Endothelial cell (in vitro differentiated cells): ENCODE measurements at regions not wholly inside any gene's neighbourhood (a gene's known extent, or its start where the extent isn't known, plus 50 kb on each side); places are given as distances from the start of the nearest gene placed in this dataset.

Experiments used
- DNase-seq: peaks from one replicate; pipeline ENCODE4 v3.0.0; 2021; ENCODE audit warnings: low spot score
- H3K27ac Mint-ChIP-seq: one replicate; pipeline ENCODE4 v1.8.0; 2021; ENCODE audit warnings: mixed read lengths, inconsistent platforms; ENCODE audit not compliant: unreplicated experiment
- H3K27me3 Mint-ChIP-seq: one replicate; pipeline ENCODE4 v1.8.0; 2021; ENCODE audit warnings: mild to moderate bottlenecking, moderate library complexity, mixed read lengths, inconsistent platforms; ENCODE audit not compliant: unreplicated experiment
- H3K36me3 Mint-ChIP-seq: one replicate; pipeline ENCODE4 v1.8.0; 2021; ENCODE audit warnings: mild to moderate bottlenecking, low read depth, mixed read lengths, inconsistent platforms; ENCODE audit not compliant: unreplicated experiment
- H3K4me1 Mint-ChIP-seq: one replicate; pipeline ENCODE4 v1.8.0; 2021; ENCODE audit warnings: mild to moderate bottlenecking, mixed read lengths, inconsistent platforms; ENCODE audit not compliant: unreplicated experiment
- H3K4me3 Mint-ChIP-seq: one replicate; pipeline ENCODE4 v1.8.0; 2021; ENCODE audit warnings: mild to moderate bottlenecking, mixed read lengths, inconsistent platforms; ENCODE audit not compliant: unreplicated experiment
- H3K9me3 Mint-ChIP-seq: one replicate; pipeline ENCODE4 v1.8.0; 2021; ENCODE audit warnings: mixed read lengths, inconsistent platforms; ENCODE audit not compliant: unreplicated experiment
- TF ChIP-seq, protein P1 (sequence below): fragments of 200-600 bp; sonication (generic); IDR thresholded peaks from one replicate; pipeline ENCODE4 v1.5.0; 2021; ENCODE audit warnings: antibody characterized with exemption; ENCODE audit not compliant: unreplicated experiment

DNA sequence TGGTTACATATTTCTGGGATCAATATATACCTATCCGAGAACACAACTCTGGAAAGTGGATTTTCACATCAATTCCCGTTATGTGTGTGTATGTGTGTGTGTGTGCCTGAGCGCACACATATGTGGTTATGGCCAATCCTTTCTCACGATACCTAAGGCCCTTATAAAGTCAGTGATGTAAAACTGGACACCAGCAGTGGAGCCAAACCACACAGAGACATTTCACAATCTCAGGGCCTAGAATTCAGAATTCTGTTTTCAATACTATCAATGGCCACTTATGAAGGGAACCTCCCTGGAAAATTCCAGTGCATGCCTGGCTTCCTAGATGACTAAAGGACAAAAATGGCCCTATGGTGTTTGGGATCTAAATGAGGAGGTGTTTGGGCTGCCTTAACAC lies 187.3 kb upstream of the UBL3 start:
- Mint-ChIP-seq H3K4me1 (peaks cover 17% of the 10 kb centered on the region), H3K36me3 (no peaks in the 10 kb centered on the region), H3K4me3 (no peak overlapping the region), H3K27me3 (peaks cover 1% of the 10 kb centered on the region), H3K9me3 (no peaks in the 10 kb centered on the region), H3K27ac (no peak overlapping the region)
- TF ChIP-seq, protein P1, sequence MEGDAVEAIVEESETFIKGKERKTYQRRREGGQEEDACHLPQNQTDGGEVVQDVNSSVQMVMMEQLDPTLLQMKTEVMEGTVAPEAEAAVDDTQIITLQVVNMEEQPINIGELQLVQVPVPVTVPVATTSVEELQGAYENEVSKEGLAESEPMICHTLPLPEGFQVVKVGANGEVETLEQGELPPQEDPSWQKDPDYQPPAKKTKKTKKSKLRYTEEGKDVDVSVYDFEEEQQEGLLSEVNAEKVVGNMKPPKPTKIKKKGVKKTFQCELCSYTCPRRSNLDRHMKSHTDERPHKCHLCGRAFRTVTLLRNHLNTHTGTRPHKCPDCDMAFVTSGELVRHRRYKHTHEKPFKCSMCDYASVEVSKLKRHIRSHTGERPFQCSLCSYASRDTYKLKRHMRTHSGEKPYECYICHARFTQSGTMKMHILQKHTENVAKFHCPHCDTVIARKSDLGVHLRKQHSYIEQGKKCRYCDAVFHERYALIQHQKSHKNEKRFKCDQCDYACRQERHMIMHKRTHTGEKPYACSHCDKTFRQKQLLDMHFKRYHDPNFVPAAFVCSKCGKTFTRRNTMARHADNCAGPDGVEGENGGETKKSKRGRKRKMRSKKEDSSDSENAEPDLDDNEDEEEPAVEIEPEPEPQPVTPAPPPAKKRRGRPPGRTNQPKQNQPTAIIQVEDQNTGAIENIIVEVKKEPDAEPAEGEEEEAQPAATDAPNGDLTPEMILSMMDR: no peak
- no peak for DNase-seq

DNA sequence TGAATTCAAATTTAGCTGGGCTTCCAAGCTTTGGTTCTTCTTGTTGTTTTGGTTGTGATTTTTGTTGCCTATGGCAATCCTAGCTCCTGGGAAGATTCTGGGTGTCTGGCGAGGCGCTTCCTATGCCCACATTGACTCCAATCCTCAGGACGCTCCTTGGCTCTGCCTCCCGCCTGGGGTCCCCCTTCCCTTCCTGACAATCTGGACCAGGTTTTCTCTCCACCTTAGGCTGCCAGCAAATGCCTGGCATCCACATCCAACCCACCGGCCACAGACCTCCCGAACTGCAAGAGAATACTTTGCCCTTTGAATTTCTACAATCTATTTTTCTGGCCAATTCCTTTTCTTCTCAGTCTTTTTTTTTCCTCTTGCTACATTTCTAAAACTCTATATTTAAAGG lies 186.9 kb upstream of the UBL3 start:
- Mint-ChIP-seq H3K4me1 (peaks cover 13% of the 10 kb centered on the region), H3K27me3 (peaks cover 1% of the 10 kb centered on the region), H3K27ac (no peak overlapping the region), H3K36me3 (no peaks in the 10 kb centered on the region), H3K4me3 (no peak overlapping the region), H3K9me3 (no peaks in the 10 kb centered on the region)
- TF ChIP-seq, protein P1: no peak
- DNase-seq: peak; percentile 21

DNA sequence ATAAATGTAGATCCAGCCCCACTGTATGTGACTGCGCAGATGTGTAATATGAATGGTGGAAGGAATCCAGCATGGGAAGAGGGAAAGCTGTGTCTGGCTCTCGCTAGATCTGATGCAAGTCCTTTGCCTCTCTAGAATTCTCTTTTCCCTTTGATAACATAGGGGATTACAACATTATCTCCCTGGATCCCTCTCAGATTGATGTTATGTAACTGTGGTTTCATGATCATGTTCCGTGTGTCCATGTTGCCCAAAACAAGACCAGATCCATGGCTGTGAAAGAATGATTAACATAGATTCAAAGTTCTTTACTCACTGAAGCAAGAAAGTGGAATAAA lies 184.0 kb upstream of the UBL3 start:
- no peak for DNase-seq
- Mint-ChIP-seq H3K27ac (no peak overlapping the region), H3K36me3 (no peaks in the 10 kb centered on the region), H3K27me3 (peaks cover 1% of the 10 kb centered on the region), H3K9me3 (no peaks in the 10 kb centered on the region), H3K4me3 (no peak overlapping the region), H3K4me1 (peaks cover 12% of the 10 kb centered on the region)
- TF ChIP-seq, protein P1: no peak

DNA sequence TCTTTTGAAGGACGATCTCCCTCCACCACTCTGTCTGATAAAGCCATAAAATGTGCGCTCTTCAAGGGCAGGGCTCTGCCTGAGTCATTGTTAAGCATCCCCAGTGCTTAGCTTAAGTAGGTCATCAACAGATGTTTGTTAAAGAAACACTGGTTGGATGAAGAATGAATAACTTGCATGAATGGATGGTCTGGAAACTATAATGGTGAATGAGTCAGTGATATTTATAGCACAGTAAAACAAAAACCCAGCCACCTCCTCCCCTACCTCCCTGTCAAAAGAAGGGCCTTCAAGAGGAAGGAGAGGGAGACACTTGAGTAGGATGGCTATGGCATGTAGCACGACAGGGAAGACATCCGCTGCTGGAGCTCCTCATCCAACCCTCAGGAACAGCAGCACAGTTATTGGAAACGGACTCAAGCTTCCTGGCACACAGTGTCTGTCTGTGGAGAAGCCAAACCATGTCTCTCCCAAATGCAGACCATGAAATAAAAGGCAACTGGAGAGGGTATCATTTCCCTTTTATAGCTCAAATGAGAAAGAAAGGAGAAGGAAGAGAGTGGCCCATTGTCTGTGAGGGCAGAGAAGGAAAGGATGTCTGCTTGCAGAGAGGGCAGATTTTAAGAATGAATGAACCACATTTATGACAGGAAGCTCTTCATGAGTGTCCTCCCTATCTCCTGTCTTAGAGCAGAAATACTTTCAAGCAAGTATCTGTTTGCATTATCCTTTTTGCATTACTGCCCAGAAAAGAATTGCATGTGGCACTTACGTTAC lies 183.5 kb upstream of the UBL3 start:
- Mint-ChIP-seq H3K27me3 (peaks cover 1% of the 10 kb centered on the region), H3K27ac (no peak overlapping the region), H3K4me1 (peaks cover 12% of the 10 kb centered on the region), H3K4me3 (no peak overlapping the region), H3K36me3 (no peaks in the 10 kb centered on the region), H3K9me3 (no peaks in the 10 kb centered on the region)
- DNase-seq: no peak
- TF ChIP-seq, protein P1: no peak

DNA sequence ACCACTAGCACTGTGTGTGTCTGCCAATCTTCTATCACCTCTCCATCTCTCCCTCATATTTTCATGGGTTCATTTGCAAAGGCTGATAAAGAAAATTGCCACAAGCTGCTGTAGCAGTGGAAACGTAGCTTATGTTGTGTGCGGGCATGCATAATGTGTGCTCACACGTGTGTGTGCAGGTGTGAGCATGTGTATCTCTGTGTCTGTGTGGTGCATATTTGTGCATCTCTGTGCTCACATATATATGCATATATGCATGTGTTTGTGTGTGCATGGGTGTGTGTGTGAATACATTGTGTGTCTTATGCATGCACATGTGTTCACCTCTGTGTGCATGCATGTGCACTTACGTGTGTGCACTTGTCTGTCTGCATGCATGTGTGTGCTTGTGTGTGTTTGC lies 181.8 kb upstream of the UBL3 start:
- no peaks in the 10 kb centered on the region for H3K9me3 Mint-ChIP-seq
- H3K4me3 Mint-ChIP-seq: no peak overlapping the region
- peaks cover 12% of the 10 kb centered on the region for H3K4me1 Mint-ChIP-seq
- H3K36me3 Mint-ChIP-seq: no peaks in the 10 kb centered on the region
- no peak for DNase-seq
- TF ChIP-seq, protein P1: no peak
- no peak overlapping the region for H3K27ac Mint-ChIP-seq
- peaks cover 1% of the 10 kb centered on the region for H3K27me3 Mint-ChIP-seq
